HFFc6 (cell line): ENCODE measurements at regions not wholly inside any gene's neighbourhood (a gene's known extent, or its start where the extent isn't known, plus 50 kb on each side); places are given as distances from the start of the nearest gene placed in this dataset.

Source experiments
- DNase-seq: peaks from one replicate; pipeline ENCODE4 v3.0.0-alpha.2; 2018
- H3K27ac Mint-ChIP-seq: 2 replicates; pipeline ENCODE4 v1.8.0; 2020; ENCODE audit warnings: mild to moderate bottlenecking, mixed read lengths
- H3K27me3 Mint-ChIP-seq: 2 replicates; pipeline ENCODE4 v1.8.0; 2021; ENCODE audit warnings: mild to moderate bottlenecking, moderate library complexity, mixed read lengths; ENCODE audit not compliant: insufficient read depth
- H3K36me3 Mint-ChIP-seq: 2 replicates; pipeline ENCODE4 v1.8.0; 2021; ENCODE audit warnings: low read depth, mixed read lengths
- H3K4me1 Mint-ChIP-seq: 2 replicates; pipeline ENCODE4 v1.8.0; 2020; ENCODE audit warnings: low read depth, mixed read lengths
- H3K4me3 Mint-ChIP-seq: 2 replicates; pipeline ENCODE4 v1.8.0; 2020; ENCODE audit warnings: mild to moderate bottlenecking, moderate library complexity, mixed read lengths
- H3K9me3 Mint-ChIP-seq: 2 replicates; pipeline ENCODE4 v1.8.0; 2020; ENCODE audit warnings: mild to moderate bottlenecking, mixed read lengths
- TF ChIP-seq, protein P1 (sequence below): fragments of 200-600 bp; sonication (generic); IDR thresholded peaks from 2 replicates; pipeline ENCODE4 v1.5.0; 2021; ENCODE audit warnings: antibody characterized with exemption, mild to moderate bottlenecking

DNA sequence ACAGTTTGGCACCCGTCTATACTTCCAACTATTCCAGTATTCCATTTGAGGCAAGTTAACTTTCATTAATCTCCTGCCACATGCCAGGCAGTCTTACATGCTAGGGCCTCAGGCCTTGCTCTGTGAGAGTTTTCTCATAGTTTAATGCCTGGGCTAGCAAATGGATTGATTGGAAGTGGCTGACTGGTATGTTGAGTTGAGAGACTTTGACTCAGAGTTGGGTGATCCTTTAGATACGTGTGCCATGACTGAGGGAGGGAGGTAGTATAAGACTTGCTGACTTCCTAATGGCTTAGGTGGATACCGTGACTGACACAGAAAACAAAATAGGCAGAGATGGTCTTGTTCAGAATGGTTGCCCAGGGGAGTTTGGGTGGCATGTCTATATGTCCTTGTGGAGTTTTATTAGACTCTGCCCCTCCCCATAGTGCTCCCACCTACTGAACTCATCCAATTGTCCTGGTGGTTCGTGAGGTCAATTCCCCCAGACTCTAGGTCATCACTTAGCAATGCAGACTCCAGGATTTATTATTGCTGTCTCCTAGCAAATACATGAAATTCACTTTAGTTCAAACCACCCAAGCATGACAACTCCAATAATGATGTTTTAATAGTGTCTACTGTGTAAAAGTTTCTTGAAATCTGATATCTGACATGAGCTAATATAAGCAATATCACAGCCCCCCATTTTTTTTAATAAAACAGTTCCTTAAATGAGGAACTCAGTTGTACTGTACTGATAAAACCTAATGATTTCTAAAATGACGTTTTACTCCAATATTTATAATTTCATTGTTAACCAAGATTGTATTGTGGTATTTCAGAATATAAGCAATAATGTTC is 413.9 kb upstream of the MDFIC2 start:
- Mint-ChIP-seq H3K9me3 (no peaks in the 10 kb centered on the region), H3K27ac (peak overlapping the region; percentile 22), H3K4me1 (peaks cover 47% of the 10 kb centered on the region), H3K27me3 (no peaks in the 10 kb centered on the region), H3K4me3 (no peak overlapping the region), H3K36me3 (no peaks in the 10 kb centered on the region)
- DNase-seq: no peak
- TF ChIP-seq, protein P1, sequence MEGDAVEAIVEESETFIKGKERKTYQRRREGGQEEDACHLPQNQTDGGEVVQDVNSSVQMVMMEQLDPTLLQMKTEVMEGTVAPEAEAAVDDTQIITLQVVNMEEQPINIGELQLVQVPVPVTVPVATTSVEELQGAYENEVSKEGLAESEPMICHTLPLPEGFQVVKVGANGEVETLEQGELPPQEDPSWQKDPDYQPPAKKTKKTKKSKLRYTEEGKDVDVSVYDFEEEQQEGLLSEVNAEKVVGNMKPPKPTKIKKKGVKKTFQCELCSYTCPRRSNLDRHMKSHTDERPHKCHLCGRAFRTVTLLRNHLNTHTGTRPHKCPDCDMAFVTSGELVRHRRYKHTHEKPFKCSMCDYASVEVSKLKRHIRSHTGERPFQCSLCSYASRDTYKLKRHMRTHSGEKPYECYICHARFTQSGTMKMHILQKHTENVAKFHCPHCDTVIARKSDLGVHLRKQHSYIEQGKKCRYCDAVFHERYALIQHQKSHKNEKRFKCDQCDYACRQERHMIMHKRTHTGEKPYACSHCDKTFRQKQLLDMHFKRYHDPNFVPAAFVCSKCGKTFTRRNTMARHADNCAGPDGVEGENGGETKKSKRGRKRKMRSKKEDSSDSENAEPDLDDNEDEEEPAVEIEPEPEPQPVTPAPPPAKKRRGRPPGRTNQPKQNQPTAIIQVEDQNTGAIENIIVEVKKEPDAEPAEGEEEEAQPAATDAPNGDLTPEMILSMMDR: no peak

- H3K27ac Mint-ChIP-seq: no peak overlapping the region
- peaks cover 22% of the 10 kb centered on the region for H3K4me1 Mint-ChIP-seq
- no peak overlapping the region for H3K4me3 Mint-ChIP-seq
- H3K36me3 Mint-ChIP-seq: no peaks in the 10 kb centered on the region
- no peak for DNase-seq
- no peaks in the 10 kb centered on the region for H3K27me3 Mint-ChIP-seq
- TF ChIP-seq, protein P1: no peak
- H3K9me3 Mint-ChIP-seq: no peaks in the 10 kb centered on the region
Measured at GRCh38 chr3:70722018-70722417, 409.6 kb upstream of the MDFIC2 start.

DNA sequence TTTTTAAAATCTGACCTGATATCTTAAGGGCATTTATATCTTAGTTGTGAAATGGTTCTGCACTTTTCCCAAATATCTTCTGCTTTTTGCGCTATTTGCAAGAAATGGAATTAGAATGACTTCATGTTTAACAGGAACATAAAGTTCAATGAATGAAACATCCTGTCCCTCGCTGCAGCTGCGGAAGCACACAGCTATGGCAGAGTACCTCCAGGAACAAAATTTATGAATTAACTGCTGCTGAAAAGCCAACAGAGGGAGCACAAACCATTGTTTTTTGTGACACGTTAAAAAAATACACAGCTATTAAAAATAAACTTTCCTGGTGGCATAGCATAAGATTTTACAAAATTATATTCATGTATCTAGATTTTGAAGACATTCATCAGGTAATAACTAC is 404.4 kb upstream of the MDFIC2 start:
- no peak overlapping the region for H3K4me3 Mint-ChIP-seq
- H3K27me3 Mint-ChIP-seq: peaks cover 2% of the 10 kb centered on the region
- no peak overlapping the region for H3K27ac Mint-ChIP-seq
- peaks cover 19% of the 10 kb centered on the region for H3K9me3 Mint-ChIP-seq
- H3K36me3 Mint-ChIP-seq: peaks cover 19% of the 10 kb centered on the region
- TF ChIP-seq, protein P1: peak; percentile 76
- DNase-seq: peak; percentile 35
- H3K4me1 Mint-ChIP-seq: peaks cover 15% of the 10 kb centered on the region

DNA sequence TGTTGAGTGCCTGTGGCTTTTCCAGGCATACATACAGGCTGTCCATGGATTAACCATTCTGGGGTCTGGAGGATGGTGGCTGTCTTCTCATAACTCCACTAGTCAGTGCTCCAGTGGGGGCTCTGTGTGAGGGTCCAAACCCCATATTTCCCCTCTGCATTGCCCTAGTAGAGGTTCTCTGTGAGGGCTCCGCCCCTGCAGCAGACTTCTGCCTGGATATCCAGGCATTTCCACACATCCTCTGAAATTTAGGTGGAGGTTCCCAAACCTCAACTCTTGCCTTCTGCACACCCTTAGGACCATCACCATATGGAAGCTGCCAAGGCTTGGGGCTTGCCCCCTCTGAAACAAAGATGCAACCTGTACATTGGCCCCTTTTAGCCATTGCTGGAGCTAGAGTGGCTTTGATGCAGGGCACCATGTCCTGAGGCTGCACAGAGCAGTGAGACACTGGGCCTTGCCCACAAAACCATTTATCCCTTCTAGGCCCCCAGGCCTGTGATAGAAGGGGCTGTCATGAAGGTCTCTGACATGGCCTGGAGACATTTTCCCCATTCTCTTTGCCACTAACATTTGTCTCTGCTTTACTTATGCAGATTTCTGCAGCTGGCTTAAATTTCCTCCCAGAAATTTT is 400.1 kb upstream of the MDFIC2 start:
- Mint-ChIP-seq H3K4me1 (peaks cover 6% of the 10 kb centered on the region; the same call in 1 of the 2 replicates), H3K4me3 (no peak overlapping the region), H3K9me3 (peaks cover 25% of the 10 kb centered on the region), H3K27me3 (peaks cover 2% of the 10 kb centered on the region), H3K36me3 (peaks cover 21% of the 10 kb centered on the region), H3K27ac (no peak overlapping the region)
- DNase-seq: no peak
- TF ChIP-seq, protein P1: no peak

DNA sequence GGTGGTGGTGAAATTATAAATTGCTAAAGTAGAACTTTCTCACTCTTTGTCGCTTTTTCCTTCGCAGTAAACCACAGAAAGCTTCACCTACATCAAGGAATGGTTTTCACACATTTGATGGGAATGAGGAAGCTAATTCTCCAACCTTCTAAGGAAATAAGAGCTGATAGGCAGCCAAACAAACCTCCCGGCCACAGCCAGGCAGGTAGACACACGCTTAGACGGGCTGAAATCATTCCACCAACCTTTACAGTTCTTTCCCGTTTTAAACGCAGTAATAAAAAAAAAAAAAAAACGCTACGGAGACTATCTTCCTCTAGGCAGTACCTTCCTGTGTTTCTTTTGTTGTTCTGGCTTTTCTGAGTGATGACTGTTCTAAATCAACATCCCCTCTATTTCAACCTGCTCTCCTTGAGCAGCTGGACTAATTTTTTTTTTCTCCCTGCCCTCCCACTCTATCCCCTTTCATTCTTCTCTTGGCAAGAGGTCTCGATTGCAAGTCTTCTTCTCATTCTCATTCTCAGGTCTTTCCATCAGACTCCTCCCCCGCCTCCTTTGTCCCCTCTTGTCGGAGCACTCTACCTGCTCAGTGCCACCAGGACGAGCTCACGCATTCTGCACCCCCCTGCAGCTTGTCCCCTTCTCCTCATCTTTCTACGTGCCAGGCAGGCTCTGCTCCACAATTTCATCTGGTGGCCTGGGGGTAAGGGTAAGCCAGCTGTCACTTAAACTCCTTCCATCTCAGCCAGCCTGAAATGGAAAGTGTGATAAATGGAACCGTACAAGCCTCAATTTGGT is 391.1 kb upstream of the MDFIC2 start:
- H3K36me3 Mint-ChIP-seq: no peaks in the 10 kb centered on the region
- no peak for DNase-seq

More for the DNA sequence above, 391.1 kb upstream of the MDFIC2 start:
- no peaks in the 10 kb centered on the region for H3K9me3 Mint-ChIP-seq
- H3K27me3 Mint-ChIP-seq: peaks cover 4% of the 10 kb centered on the region
- H3K4me3 Mint-ChIP-seq: no peak overlapping the region
- TF ChIP-seq, protein P1: no peak
- H3K27ac Mint-ChIP-seq: no peak overlapping the region
- no peaks in the 10 kb centered on the region; the same call in 1 of the 2 replicates for H3K4me1 Mint-ChIP-seq
